ENCODE measurements at regions not wholly inside any gene's neighbourhood (a gene's known extent, or its start where the extent isn't known, plus 50 kb on each side); places are given as distances from the start of the nearest gene placed in this dataset.

GRCh38 chr5:27832886-27833285, 794.5 kb upstream of the CDH9 start:
- FAIRE-seq: no peak
- CTCF ChIA-PET (ENCODE audit: partially characterized antibody): interaction anchor here (0.6 kb wide), 1 partner anchor 264 kb away, joined by 3 read pairs; no protein-coding TSS in a partner anchor

More at GRCh38 chr5:27832886-27833285, 794.5 kb upstream of the CDH9 start:
- DNase-seq (ENCODE audit: low read depth in 1 of 2, low spot score in 2 of 2): no peak
- TF ChIP-seq SP1 (IDR thresholded peaks at IDR 0.05; ENCODE audit: low read depth, low read length): no peak
- TF ChIP-seq CBX8 (IDR thresholded peaks at IDR 0.05; ENCODE audit: borderline replicate concordance, low read depth, low read length): no peak
- no peak for TF ChIP-seq KDM5A (IDR thresholded peaks at IDR 0.05; ENCODE audit: low read length)
- no peak for TF ChIP-seq BRCA1 (IDR thresholded peaks at IDR 0.05; ENCODE audit: low read depth, low read length)
- TF ChIP-seq JUN (IDR thresholded peaks at IDR 0.05; ENCODE audit: low read depth, low read length): no peak
- no peak for TF ChIP-seq SIX5 (IDR thresholded peaks at IDR 0.05; ENCODE audit: low read depth, low read length)
- no peak for TF ChIP-seq EZH2 (IDR thresholded peaks at IDR 0.05; ENCODE audit: low read depth, low read length, severe bottlenecking)
- TF ChIP-seq RXRA (IDR thresholded peaks at IDR 0.05; ENCODE audit: insufficient read depth, low read depth, low read length): no peak
- TF ChIP-seq E2F6 (IDR thresholded peaks at IDR 0.05): no peak
- no peak for TF ChIP-seq MAX (IDR thresholded peaks at IDR 0.05)
- TF ChIP-seq JUND (IDR thresholded peaks at IDR 0.05; ENCODE audit: low read length): no peak
- no peak for TF ChIP-seq ATF2 (IDR thresholded peaks at IDR 0.05; ENCODE audit: low read length)
- TF ChIP-seq CREB1 (IDR thresholded peaks at IDR 0.05): no peak
- no peak overlapping the region for H4K5ac ChIP-seq (ENCODE audit: insufficient read length, low read depth, low read length)
- no peak overlapping the region for H4K91ac ChIP-seq (replicated peaks; ENCODE audit: insufficient read length, low read length)
- no peaks in the 10 kb centered on the region for H3K23me2 ChIP-seq (ENCODE audit: low read depth, low read length)
- no peak overlapping the region for H3K4ac ChIP-seq (replicated peaks; ENCODE audit: insufficient read length, low read depth, low read length)
- H2BK5ac ChIP-seq (ENCODE audit: low read depth, low read length): no peak overlapping the region
- H3K27ac ChIP-seq (ENCODE audit: low read depth, low read length): no peak overlapping the region
- H2BK12ac ChIP-seq (ENCODE audit: low read depth, low read length): no peak overlapping the region
- H2BK15ac ChIP-seq (ENCODE audit: low read length): no peak overlapping the region
- POLR2A ChIA-PET (ENCODE audit: partially characterized antibody): no interaction called here
- H2AK5ac ChIP-seq (ENCODE audit: low read depth, low read length): no peak overlapping the region
- no peaks in the 10 kb centered on the region for H4K20me1 ChIP-seq (replicated peaks in 1 of 2; ENCODE audit: control insufficient read depth in 1 of 2, insufficient read depth in 2 of 2, low read length in 2 of 2)
- no peak overlapping the region for H4K8ac ChIP-seq (ENCODE audit: extremely low read depth, insufficient read depth, low read length)
- H3K36me3 ChIP-seq (ENCODE audit: control insufficient read depth in 2 of 4, insufficient read depth in 4 of 4, low read length in 3 of 4): no peaks in the 10 kb centered on the region
- H3K4me2 ChIP-seq (ENCODE audit: insufficient read depth in 1 of 2, low read depth in 2 of 2, low read length in 2 of 2): no peak overlapping the region
- H3K4me1 ChIP-seq (replicated peaks in 1 of 4; ENCODE audit: control insufficient read depth in 3 of 4, insufficient read depth in 4 of 4, low read length in 3 of 4): no peaks in the 10 kb centered on the region
- no peak overlapping the region for H3K23ac ChIP-seq (ENCODE audit: insufficient read length)
- no peak overlapping the region for H3K9ac ChIP-seq (replicated peaks in 1 of 4; ENCODE audit: extremely low read depth in 1 of 4, low read depth in 3 of 4, low read length in 3 of 4)
- H3K9me3 ChIP-seq (ENCODE audit: insufficient read depth in 2 of 2, low read depth in 1 of 2, low read length in 1 of 2): no peaks in the 10 kb centered on the region
- no peak overlapping the region for H3K4me3 ChIP-seq (ENCODE audit: extremely low read depth in 1 of 4, insufficient read depth in 2 of 4, low read depth in 3 of 4, low read length in 4 of 4)
- H2BK20ac ChIP-seq (ENCODE audit: low read length): no peak overlapping the region
- WGBS, 2 experiments (ENCODE audit: extremely low coverage in 1 of 2, insufficient coverage in 1 of 2, insufficient read length in 1 of 2, insufficient replicate concordance in 2 of 2, low coverage in 1 of 2, low lambda C conversion rate in 2 of 2, missing lambda C conversion rate in 1 of 2): 69% methylated on average over 1 of the region's 1 CpG; no CpG with 5 or more reads in 1 of the 2 experiments
- no peaks in the 10 kb centered on the region for H3K79me1 ChIP-seq (ENCODE audit: low read depth, low read length)
- no peak overlapping the region for H3K14ac ChIP-seq (ENCODE audit: insufficient read length)
- H2BK120ac ChIP-seq (replicated peaks; ENCODE audit: low read depth, low read length): no peak overlapping the region
- H3K56ac ChIP-seq (replicated peaks; ENCODE audit: insufficient read length, low read depth, low read length): no peak overlapping the region
- H3K27me3 ChIP-seq (replicated peaks in 1 of 4; ENCODE audit: control insufficient read depth in 3 of 4, extremely low read depth in 1 of 4, insufficient read depth in 3 of 4, low read length in 3 of 4): no peaks in the 10 kb centered on the region
- H2AFZ ChIP-seq (ENCODE audit: low read length): no peak overlapping the region
- no peaks in the 10 kb centered on the region for H3K79me2 ChIP-seq (ENCODE audit: control insufficient read depth in 1 of 2, insufficient read depth in 2 of 2, low read length in 2 of 2)
- no peak overlapping the region for H3K18ac ChIP-seq (ENCODE audit: extremely low read depth, low read length)

Data from H1 (cell line).